SK-N-DZ (cell line): ENCODE measurements at regions not wholly inside any gene's neighbourhood (a gene's known extent, or its start where the extent isn't known, plus 50 kb on each side); places are given as distances from the start of the nearest gene placed in this dataset.

Experiments used
- DNase-seq: peaks from one replicate; pipeline ENCODE4 v3.0.0-alpha.2; 2015; ENCODE audit warnings: low spot score

DNA sequence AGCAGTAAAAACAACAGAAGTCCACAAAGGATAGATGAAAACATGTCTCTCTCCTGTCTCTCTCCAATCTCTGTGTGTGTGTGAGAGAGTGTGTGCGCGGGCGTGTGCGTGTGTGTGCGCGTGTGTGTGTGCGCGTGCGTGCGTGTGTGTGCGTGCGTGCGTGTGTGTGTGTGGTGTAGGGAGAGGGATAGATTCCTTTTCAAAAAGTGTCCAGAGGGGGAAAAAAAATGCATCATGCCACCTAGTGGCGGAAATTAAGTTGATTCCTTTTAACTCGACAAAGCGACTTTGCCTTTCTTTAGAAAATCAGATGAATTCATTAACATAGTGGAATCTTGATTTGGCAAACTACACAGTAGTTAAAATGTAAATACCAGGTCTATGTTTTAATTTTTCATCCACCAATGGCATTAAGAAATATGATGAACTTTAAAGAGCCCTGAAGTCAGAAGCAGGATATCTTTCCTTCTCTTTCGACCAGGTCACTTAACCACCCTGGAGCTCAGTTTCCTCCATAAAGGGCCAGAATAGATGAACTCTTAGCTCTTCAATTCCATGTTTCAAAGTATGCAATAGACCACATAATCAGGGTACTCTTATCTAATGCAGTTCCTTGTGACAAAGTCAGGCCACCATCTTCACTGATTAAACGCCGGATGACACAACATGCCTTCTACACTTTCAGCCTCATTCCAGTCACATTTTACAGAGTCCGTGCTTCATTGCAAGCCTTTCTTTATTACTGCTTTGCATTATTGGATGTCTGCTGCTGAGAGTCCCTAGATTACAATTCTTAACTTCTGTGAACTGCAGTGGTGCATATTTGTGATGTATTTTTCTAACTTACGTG is 162.8 kb downstream of the FBXO8 start:
- DNase-seq = peak; percentile 82

DNA sequence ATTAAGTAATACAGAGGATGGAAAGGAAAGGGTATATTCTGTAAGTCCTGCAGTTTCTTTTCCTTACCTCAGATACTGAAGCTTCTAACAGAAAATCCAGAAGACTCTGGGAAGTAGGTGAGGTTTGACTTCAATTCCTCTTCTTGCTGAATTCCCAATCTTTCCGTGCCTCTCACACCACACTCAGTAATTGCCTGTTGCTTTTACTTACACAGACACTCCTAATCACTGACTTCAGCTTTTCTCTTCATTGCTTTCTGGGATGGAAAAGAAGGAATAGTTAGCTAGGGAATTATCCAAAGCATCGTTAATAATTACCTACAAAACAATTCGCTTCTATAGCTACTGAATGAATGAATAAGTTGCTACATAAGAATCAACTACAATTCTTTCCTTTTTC is 163.6 kb downstream of the FBXO8 start:
- no peak for DNase-seq

DNA sequence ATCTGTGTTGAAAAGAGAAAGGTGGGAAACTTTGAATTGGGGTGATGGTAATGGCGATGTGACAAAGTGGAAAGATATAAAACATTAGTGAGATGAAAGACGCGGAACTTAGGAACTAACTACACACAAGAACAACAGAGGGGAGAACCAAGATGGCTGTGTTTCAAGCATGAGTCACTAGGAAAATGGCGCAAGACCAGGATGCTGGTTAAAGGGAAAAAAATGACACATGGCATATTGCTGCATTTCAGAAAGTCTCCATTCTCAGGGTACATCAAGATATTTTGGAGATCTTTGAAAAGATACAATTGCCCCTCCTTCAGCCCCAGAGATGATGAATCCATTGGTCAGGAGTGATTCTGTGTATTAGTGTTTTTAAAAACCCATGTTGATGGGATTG is 164.4 kb downstream of the FBXO8 start:
- no peak for DNase-seq

DNA sequence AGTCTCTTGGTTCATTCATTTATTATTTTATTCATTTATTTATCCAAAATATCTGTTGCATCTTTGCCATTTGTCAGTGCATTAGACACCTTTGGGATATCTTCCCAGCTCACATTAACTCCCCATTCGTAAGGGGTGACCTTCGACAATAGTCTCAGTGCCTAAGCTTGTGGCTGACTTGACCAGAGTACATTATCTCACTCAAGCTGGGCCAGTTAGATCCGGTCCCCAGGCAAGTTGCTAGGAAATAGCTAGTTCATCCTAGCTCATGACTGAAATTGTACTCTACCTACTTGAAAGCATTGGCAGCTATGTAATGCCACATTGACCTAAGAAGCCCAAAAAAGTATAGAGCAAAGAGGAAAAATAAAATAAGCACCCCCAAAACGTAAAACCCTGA is 165.3 kb downstream of the FBXO8 start:
- no peak for DNase-seq

DNA sequence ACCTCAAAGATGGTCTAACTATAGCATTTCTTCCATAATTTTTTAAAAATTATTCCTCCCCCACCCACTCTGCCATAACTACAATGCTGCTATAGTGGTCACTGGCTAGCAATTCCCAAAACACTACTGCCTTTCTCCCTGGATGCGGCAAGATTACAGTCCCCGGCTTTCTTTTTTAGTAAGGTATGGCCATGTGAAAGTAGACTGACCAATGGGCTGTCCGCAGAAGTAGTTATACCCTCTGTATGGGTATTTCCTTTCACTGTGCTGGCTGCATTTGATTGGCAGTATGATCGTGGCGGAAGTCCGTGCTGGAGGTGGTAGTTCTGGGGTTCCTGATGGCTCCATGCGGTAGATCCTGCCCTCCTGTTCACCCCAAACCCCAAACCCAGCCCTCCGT is 166.0 kb downstream of the FBXO8 start:
- DNase-seq = no peak

DNA sequence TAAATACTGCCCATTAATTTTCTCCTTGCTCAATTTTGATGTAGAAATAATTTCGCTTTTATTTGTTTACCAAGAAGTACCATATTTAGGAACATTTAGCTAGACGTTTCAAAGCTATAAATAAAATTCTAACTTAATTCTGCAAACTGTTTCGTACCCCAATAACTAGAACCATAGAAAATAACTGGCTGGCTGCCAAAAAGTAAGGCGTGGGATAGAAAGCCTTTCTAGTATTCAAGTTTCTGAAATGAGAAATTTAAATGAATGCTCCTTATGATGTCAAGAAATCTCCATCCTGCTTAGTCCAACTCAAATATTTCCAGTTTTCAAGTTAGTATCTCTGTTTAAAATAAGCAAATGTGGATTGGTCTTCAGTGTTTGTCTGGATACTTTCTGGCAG is 167.4 kb downstream of the FBXO8 start:
- DNase-seq = no peak

DNA sequence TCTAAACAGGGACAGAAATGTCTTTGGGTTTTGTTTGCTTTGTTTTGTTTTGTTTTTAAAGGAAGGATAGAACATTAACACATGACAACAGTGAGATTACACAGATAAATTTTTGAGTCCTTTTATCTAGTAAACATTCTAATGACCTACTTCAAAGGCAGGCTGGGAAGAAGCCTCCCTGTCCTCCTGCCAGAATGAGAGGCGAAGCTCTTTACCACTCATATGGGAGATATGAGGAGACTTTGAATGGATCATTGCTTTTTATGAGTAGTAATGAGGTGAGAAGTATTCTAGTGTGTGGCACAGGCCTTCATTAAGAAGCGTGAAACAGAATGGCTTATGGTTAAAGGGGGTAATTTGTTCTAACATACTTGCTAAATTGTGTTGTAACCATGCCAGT is 172.0 kb downstream of the FBXO8 start:
- no peak for DNase-seq

DNA sequence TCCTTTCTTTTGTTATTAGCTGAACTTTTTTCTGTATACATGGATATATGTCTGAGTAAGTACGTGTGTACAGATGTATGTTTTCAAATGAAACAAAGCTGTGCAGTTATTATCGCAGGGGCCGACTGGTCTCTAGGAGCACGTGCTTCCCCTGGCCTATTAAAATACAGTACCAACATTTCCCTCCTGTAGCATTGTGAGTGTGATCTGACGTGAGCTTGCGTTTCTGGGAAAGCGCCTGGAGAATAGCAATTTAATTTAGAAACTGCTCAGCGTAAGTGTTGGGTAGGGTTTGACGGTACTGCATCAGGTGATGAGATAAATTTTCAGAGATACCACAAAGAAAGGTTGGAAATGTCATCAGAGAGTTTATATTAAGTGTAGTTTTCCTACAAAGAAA is 173.3 kb downstream of the FBXO8 start:
- DNase-seq = peak; percentile 57

DNA sequence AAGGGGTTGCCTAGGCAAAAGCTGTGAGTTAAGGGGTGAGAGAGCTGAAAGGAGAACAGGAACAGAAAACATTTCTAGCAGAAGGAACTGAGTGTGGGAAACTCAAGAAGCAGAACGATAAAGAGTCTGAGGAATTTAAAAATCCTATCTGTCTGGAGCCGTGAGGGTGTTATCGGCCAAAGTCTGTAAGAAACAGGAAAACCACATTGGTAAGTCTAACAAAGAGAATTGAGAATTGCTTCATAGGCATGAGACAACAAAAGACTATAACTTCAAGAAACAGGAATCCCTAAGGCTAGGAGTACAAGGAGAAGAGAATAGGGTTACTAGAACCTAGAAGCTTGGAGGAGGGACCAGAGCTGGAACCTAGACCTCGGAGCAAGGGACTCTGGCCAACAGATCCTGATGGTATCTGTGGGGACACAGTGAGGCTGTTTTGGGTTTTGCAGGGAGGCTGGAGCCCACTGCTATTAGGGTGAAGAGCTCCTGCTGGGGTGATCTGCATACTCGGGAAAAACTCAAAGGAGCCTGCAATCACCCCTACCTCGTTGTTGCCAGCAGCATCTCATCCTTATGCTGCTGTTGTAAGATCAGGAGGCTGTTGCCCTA is 175.6 kb downstream of the FBXO8 start:
- DNase-seq = no peak

DNA sequence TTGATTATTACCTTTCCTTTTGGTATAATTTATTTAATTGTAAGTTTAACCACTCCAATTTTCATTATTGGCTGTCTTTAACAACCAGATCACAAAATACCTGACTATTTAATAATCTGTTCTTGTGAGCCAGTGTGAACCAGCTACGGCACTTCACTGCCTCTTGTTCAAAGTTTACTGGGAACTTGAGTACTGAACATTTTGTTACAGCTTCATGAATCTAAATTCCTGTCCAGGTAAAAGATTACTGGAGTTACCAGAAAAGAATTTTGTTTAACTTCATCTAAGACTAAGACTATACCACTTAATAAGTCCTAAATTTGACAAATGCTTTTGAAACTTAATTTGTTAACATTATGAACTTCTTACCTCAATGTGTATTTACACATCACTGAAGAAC is 178.3 kb downstream of the FBXO8 start:
- no peak for DNase-seq

DNA sequence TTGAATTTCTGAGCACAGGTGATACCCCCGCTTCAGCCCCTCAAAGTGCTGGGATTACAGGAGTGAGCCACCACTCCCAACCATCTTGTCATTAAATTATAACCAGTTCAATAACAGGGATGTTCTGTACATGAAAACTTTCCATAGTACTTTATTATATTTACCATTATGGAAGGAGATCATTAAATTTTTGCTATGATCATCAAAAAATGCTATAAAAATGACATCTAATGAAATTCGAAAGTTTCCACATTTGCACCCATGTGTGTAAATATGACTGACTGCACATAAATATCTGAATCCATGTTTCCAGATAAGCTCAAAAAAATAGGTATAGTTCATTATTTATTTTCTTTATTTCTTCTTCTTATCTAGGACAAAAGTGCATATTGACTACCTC is 182.6 kb downstream of the FBXO8 start:
- no peak for DNase-seq

DNA sequence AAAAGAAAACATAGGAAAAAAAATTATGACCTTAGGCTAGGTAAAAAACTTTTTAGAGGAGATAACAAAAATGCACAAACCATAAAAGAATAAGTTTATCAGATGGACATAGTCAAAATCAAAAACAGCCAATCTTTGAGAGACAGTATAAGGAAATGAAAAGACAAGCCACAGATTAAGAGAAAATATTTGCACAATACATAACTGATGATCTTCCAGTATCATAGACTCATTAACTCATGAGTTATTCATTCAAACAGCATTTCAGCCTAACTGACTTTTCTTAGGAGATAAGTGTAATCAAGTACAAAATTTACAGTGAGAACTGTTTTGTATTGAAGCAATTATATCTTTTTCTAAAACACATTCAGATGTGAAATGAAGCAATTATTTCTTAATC is 183.8 kb downstream of the FBXO8 start:
- DNase-seq = no peak

DNA sequence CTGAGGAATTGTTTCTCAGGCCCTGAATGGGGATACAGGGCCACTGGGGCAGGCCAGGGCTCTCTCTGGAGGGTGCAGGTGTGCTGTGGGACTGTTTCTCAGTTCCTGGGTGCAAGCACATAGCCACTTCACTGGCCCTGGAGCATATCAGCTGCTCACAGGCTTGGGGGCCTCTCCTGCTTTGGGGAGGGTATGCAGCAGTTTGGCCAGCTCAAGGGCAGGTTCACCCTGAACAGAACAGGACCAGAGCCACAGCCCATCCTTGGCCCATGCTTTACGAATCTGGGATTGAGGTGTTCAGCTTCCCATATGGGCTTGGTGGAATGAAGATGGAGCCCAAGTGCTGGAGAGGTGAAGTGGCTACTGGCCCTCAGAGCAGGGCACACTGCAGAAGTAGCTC is 186.5 kb downstream of the FBXO8 start:
- no peak for DNase-seq

DNA sequence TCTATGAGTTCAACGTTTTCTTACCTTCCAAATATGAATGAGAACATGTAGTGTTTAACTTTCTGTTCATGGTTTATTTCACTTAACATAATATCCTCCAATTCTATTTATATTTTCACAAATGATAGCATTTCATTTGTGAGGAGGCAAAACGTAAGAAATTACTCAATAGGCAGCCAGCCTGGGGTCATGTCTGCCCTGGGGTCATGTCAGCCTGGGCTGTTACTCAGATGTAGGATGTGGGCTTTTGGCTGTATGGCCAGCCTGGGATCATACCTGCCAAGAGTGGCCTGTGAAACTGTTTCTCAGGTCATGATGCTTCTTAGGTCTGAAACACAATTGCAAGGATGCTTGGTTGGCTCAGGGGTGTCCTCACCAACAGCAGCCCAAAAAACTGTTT is 187.0 kb downstream of the FBXO8 start:
- no peak for DNase-seq

DNA sequence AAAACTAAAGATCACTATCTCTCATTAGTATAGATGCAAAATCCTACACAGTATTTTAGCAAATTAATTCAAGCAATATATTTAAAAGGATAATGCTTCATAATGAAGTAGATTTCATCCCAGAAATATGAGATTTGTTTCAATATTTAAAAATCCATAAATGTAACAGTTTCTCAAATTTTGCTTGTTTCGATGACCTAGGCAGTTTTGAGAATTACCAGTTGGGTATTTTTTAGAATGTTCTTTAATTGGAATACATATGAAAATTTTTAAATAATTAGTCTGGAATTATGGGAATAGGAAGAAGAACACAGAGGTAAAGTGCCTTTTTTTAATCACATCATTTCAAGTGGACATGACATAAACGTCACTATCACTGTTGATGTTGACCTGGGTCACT is 192.3 kb downstream of the FBXO8 start:
- DNase-seq = no peak

DNA sequence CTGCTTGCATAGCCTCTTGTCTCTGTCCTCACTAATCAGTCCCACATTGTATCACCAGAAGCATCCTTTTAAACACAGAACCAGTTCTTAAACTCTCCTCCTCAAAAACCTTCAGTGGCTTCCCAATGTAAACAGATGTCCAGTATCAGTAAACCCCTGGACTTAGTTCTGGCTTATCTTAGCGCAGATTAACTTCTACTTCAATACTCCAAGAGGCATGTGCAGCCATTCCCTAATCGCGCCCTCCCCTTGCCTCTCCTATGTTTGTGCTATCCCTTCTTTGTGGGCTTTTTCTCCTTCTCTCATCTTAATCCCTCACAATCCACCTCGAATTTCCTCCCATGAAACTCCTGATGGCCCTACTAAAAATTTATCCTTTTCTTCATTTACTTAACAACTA is 193.8 kb downstream of the FBXO8 start:
- no peak for DNase-seq

DNA sequence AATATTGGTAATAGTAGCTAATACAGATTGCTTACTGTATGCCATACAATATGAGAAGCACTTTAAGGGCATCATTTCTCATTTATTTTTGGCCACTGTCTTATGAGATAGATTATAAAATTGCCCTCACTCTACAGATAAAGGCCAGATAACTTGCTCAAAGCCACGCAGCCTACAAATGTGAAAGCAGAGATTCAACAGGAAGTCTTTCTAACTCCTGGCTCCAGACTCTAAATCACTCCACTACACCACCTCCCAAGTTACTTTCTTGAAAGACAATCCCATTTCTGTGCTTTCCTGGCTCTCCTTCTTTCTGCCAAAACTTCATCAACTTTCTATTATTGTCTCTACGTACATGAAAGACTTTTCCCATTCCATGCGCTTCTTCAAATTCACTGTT is 194.7 kb downstream of the FBXO8 start:
- DNase-seq = no peak

DNA sequence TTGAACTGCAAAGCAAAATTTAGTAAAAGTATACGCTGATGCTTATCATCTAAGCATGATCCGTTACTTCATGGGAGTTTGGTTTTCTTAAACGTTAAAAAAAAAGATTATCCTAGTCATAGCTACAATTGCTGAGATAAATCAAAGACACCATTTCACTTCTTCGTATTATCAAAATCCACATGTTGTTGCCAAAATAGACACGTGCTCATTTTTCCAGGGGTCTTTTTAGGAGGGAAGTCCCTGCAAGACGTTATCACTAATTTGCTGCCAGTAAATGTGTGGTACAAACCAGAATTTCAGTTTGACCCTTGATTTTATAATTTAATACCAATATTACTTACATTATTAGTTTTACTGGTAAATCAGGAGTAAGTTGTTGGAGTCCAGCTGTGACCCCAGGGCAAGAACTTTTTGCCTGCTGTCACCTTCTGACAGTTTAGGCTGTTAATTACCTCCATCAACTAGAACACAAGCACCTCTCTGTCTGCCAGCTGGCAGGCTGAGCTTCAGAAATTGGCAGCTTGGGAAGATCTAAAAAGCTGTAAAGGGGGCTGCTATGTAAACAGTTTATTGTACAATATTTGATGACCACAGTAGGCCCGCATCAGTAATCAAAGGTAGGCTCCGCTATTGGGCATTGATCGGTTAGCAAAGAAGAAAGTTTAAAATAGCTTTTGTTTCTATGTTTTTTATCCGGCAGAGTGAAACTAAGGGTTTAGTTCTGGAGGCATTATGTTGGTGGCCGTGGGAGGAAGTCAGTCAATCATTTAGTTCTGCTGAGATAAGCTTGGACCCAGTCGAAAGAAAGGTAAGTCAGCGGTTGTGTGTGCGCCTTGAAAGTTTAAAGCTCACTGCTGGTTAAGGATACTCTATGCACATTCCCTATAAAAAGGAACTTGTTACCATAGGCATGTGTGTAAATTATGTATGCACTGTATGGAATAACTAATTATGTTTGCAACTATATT is 196.4 kb downstream of the FBXO8 start:
- no peak for DNase-seq

DNA sequence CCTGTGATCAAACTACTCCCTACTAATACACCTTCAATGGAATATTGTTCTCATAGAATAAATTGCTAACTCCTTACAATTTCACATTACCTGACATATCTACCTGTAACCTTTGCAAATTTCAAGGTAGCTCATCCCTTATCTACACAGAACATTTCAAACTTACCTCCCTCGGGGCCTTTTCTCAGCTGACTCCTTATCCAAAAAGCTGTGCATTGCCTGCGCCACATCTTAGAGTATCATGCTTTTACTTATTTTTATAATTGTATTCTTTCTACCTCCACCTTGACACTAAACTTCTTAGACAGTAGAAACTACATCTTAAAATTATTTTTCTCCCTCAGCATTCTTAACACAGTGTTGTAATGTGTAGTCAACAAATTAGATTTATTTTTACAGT is 198.5 kb downstream of the FBXO8 start:
- DNase-seq = no peak

DNA sequence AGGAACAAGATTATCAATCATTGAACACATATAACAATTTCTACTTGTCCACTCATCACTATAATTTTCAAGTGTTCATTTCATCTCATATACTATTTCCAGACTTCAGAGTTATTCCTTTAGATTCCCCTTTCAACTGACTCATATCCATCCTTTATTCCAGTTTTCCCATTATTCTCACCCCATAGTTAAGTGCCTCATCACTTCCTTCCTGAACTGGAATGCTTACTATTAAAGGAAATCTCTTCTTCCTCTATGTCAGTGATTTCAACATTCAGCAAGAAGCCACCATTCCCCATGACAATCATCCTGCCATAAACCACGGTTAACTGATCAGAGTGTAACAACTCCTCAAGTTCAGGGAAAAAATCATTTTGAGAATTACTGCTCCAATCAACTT is 198.9 kb downstream of the FBXO8 start:
- no peak for DNase-seq

DNA sequence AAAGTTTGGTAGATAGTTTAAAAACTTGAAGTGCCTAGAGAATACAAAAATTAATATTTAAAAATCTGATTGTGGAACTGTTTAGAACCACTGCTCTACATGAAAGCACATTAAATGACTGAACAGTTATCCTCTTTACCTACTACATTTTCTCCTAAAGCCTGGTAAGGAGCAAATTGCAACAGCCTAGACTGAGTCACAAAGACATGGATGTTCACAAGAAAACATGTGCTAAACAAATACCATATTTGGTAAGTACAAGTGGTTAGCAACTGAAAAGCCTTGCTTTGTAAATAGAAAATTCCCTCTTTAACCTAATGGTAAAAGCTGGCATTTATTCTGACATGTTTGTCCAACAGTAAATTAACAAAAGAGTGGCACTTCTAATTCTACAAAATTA is 203.1 kb downstream of the FBXO8 start:
- no peak for DNase-seq

DNA sequence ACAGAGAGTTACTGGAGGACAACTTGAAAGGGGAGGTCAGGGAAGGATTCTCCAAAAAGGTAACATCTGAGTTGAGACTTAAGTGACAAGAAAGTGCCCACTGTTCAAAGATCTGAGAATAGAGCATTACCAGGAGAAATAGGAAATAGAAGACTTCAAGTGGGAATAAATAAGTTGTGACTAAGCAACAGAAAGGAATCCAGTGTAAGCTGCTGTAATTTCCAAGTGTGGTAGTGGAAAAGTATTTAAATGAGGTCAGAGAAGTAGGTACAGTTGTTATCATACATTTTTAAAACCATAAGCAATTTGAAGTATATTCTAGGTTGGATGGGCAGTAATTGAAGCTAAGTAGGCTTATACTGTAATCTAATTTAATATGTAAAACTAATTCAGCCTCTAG is 211.9 kb downstream of the FBXO8 start:
- DNase-seq = no peak
